Fibroblast of lung (primary cell): ENCODE measurements at regions not wholly inside any gene's neighbourhood (a gene's known extent, or its start where the extent isn't known, plus 50 kb on each side); places are given as distances from the start of the nearest gene placed in this dataset.

Experiments used
- CTCF ChIP-seq, 2 donors: IDR thresholded peaks in 1 of 2; conservative IDR thresholded peaks in 1 of 2; 1 replicate in 1 of 2; 2 replicates in 1 of 2; pipeline ENCODE4 v1.5.1; 2011 to 2012; ENCODE audit warnings: low read length in 2 of 2, control low read depth in 1 of 2, inconsistent platforms in 1 of 2, low read depth in 1 of 2, mild to moderate bottlenecking in 1 of 2
- EZH2 ChIP-seq: IDR thresholded peaks from 2 replicates; pipeline ENCODE4 v1.5.1; 2012; ENCODE audit warnings: low read length, control low read depth, mild to moderate bottlenecking; ENCODE audit errors: missing control alignments

GRCh38 chr5:89445106-89445745 lies 562.2 kb upstream of the MEF2C start:
- TF ChIP-seq EZH2 (no peak), CTCF (conservative IDR thresholded peaks at IDR 0.05 in 1 of 2, IDR thresholded peaks at IDR 0.05 in 1 of 2; ENCODE audit: low read depth in 1 of 2, low read length in 2 of 2) (no peak)
